Limb (tissue), 2 donors: ENCODE measurements at regions not wholly inside any gene's neighbourhood (a gene's known extent, or its start where the extent isn't known, plus 50 kb on each side); places are given as distances from the start of the nearest gene placed in this dataset.
"Not testable (repeated sequence)": the region's sequence is repeated elsewhere in the genome, so short reads cannot be mapped to it uniquely, and the experiment has no call there.

ENCODE experiments used
- DNase-seq, 2 donors: peaks; one replicate each; pipeline ENCODE4 v3.0.0-alpha.2; 2016; ENCODE audit errors: extremely low spot score in 2 of 2

DNA sequence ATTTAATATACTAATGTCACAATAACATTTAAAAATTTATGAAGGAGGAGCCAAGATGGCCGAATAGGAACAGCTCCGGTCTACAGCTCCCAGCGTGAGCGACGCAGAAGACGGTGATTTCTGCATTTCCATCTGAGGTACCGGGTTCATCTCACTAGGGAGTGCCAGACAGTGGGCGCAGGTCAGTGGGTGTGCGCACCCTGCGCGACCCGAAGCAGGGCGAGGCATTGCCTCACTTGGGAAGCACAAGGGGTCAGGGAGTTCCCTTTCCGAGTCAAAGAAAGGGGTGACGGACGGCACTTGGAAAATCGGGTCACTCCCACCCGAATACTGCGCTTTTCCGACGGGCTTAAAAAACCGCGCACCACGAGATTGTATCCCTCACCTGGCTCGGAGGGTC is 225.7 kb upstream of the MDGA2 start:
- not testable (repeated sequence) for DNase-seq

DNA sequence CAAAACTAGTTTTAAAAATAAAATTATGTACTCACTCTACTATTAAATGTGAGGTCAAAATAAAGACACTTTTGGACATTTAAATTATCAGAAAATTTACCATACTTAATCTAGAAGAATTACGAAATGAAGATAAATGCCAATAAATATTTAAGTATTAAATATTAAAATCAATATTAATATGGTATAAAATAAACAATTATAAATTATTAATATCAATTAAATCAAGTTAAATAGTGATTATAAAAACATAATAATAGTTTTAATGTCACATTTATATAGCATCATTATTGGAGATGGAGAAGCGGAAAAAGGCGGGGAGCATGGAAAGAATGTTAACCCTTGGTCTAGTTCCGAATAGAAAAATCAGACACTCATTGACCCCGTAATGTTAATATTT is 224.3 kb upstream of the MDGA2 start:
- DNase-seq, result no peak

DNA sequence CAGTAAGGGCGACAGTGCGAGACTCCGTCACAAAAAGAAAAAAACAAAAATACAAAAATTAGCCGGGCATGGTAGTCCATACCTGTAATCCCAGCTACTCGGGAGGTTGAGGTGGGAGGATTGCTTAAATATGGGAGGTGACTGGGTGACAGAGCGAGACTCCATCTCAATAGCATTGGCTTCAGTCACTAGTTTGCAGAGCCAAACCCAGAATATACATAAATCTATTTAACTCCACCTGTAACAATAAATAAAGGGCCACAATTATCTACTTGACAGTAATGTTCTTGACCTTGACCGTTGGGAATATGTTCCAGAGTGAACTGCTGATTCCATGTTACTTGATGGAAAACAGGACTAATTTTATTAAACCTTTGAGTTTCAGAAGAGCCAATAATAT is 198.9 kb upstream of the MDGA2 start:
- no peak for DNase-seq

DNA sequence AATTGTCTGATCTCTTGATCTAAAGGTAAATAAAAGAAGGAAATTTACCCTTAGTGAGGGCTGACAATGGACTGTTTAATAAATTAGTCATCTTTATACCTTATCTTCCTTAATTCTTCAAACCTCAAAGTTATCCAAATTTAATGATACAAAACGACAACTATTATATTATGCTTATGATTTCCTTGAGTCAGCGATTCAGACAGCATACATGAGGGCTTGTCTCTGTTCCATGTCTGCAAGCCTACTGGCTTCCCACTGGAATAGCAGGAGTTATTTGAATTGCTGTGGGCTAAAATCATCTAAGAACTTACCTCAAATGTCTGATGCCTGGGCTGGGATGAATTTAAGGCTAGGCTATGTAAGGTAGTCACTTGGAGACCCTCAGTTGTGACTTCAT is 197.2 kb upstream of the MDGA2 start:
- no peak for DNase-seq

DNA sequence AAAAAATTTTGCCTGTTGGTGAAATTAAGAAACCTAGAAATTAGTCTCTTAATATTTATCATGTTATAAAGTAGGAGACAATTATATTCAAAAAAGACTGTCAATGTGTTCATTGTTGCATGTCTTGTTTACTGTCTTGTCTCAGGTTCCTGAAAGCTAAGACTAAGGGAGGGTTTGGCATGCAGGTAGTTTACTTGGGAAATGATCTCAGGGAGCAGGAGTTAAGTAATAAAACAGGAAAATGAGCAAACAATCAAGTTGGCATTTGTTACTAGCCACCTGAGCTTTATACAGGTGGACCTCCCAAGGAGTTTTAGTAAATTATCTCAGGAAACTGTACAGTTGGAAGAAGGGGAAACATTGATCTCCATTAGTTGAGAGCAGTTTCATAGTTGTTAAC is 188.0 kb upstream of the MDGA2 start:
- DNase-seq, result no peak

DNA sequence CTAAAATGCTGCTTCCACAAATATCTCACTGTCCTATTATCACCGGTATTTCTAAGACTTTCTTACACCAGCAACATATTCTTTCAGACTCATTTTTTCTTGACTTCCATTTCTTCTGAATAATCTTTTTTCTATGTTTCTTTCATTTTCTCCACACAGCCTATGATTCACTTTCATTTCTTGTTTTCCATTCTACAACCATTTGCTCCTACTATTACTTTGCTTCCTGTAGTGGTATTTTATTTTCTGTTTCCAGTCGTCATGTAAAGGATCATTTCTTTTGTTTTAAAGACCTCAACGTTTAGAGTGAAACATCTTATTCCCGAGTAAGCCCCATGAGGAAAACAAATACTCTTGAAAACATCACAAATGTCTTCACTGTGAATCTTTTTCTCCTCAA is 182.2 kb upstream of the MDGA2 start:
- DNase-seq, result no peak

DNA sequence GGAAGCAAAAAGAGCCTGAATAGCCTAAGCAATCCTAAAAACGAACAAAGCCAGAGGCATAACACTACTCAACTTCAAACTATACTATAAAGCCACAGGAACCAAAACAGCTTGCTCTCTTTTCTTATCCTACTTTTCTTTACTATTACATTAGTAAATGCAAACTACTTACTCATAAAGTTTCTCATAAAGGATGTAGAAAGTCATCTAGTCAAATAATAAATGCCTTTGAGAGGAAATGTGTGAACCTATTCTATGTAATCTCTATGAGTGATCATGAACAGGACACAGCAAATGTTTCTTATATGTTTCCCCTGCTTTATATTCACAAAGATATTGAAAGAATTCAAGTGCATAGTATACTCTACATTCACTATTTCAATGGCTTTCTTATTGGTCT is 176.9 kb upstream of the MDGA2 start:
- DNase-seq, result no peak

DNA sequence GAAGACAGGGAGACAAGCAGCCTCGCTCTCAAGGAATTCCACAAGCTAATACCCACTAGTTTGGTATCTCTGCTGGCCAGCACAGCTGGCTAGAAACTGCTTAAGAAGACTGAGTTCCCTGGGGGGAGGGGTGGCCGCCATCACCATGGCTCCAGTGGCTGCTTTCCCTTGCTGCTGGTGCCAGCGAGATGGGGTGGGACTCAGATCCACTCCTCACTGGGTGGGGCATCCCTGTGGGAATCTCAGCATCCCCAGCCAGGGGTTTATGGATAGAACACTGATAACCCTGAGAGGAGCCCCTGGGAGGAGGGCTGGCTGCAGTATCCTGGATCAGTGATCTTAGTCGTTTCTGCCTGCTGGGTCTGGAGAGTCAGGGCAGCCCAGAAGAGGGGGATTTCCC is 170.6 kb upstream of the MDGA2 start:
- no peak for DNase-seq

DNA sequence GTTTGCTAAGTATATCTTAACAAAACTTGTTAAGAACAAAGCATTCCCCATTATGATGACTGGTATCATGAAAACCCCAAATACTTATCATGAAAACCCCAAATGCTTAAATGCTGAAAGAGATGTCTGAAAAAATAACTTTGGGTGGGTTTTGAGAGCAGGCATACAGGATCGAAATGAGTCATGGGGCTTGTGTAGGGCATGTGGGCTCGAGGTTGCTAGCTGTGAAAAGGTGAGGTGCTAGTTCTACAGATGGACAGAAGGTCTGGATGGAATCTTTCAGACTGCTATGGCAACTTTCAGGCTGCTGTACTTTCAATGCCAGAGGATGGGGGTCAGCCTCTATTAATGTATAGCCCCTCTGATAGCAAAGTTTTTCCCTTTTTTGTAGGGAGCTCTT is 167.8 kb upstream of the MDGA2 start:
- no peak for DNase-seq

DNA sequence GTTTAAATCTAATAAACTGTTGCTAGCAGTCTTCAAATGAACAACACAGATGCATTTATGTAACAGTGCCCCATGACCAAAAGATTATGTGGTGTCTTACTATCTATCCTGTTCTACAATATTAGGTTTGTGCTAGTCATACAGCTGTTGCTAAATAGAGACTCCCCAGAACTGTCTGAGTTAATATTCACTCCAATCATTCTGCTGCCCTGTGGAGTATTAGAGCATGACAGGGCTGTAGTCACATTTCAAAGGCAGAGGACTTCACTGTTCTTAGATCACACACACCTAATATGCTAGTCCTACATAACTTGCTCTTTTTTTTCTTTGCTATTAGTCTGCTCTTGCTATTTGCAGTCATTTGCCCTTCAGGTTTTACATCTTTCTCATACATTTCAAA is 157.6 kb upstream of the MDGA2 start:
- no peak for DNase-seq

DNA sequence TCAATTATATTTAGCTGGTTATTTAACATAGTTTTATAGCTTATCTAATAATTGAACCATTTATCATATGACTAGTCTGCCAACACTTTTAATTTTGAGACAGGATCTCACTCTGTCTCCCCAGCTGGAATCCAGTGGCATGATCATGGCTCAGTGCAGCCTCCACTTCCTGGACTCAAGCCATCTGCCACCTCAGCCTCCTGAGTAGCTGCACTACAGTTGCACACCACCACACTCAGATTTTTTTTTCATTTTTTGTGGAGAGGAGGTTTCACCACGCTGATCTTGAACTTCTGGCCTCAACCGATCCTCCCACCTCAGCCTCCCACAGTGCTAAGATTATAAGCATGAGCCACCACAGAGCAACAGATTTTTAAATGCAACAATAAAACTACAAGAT is 151.4 kb upstream of the MDGA2 start:
- no peak for DNase-seq

DNA sequence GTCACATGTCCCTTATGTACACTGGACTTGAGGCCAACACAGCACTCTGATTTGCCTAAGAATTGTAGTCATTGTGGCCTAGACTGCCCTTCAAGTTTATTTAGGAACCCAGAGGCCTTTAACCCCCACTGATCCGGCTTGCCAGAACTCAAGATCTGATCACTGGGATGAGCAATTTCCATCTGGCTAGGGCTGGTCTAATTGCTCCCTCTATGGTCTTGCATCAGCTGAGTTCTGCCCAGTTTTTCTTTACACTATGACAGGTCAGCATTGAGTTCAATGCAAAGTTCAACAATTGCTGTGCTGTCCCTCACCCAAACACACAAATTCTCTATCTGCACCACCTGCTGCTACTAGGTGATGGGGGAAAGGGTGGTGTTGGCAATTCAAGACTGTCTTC is 146.9 kb upstream of the MDGA2 start:
- no peak for DNase-seq

DNA sequence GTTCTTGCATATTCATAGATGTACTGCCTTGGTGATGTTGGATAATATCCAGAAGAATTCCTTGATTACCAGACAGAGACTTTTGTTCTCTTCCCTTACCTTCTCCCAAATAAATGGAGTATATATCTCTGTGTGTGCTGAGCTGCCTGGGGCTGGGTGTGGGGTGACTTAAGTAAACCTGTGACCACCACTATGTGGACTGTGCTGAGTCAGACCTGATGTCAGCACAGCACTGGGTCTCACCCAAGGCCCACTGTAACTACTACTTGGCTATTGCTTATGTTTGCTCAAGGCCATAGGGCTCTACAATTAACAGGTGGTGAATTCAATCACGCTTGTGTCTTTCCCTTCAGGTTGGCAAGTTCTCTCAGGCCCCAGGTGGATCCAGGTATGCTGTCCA is 145.7 kb upstream of the MDGA2 start:
- no peak for DNase-seq

DNA sequence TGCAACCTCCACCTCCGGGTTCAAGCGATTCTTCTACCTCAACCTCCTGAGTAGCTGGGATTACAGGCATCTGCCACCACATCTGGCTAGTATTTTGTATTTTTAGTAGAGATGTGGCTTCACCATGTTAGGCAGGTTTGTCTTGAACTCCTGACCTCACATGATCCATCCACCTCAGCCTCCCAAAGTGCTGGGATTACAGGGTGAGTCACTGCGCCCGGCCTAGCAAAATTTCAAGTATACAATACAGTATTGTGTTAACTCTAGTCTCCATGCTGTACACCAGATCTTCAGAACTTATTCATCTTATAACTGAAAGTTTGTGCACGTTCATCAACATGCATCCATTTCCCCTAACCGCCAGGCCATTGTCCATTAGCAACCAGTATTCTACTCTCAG is 115.1 kb upstream of the MDGA2 start:
- no peak for DNase-seq

DNA sequence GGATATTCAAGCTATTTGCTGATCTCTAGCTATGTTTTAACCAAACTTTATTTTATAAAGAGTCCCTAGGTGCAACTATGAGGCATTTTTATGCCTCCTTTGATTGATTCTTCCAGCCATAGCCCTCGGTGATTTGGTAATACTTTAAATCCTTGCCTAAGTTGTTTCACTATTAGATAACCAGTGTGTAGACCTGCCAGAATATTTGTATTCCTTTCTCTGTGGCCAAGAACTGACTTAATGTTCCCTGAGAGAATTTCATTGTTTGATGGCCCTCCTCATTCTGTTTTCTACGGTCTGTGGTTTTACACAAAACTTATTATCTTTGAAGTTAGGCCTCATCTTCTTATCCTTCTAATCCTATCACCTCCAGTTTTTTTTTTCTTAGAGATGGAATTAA is 109.7 kb upstream of the MDGA2 start:
- DNase-seq, result no peak

DNA sequence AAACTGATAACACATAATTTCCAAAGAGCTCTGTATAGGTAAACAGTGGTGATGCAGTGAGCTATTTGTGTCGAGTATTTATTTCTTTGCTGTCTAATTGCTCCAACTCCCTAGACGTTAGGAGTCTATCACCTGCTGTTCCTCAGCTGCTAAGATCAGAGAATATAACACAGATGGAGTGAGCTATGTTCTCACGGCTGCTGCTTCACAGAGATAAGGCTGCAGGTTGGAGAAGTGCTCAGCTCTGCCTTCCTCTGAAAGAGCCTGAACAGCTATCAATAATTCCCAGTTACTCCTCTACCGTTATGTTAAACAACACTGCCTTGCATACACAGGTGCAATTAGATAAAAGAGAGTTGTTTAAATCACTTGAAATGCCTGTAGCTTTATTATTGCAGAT is 103.2 kb upstream of the MDGA2 start:
- DNase-seq, result no peak

DNA sequence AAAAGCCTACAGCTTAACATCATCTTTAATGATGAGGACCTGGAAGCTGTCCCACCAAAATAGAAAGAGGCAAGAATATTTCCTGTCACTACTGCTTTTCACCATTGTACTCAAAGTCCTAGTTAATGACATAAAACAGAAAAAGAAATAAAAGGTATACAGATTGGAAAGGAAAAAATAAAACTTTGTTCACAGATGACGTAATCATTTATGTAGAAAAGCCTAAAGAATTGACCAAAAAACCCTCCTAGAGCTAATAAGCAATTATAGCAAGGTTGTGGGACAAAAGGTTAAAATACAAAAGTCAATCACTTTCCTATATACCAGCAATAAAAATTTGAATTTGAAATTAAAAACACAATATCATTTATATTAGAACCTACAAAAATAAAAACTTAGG is 97.2 kb upstream of the MDGA2 start:
- DNase-seq, result no peak

DNA sequence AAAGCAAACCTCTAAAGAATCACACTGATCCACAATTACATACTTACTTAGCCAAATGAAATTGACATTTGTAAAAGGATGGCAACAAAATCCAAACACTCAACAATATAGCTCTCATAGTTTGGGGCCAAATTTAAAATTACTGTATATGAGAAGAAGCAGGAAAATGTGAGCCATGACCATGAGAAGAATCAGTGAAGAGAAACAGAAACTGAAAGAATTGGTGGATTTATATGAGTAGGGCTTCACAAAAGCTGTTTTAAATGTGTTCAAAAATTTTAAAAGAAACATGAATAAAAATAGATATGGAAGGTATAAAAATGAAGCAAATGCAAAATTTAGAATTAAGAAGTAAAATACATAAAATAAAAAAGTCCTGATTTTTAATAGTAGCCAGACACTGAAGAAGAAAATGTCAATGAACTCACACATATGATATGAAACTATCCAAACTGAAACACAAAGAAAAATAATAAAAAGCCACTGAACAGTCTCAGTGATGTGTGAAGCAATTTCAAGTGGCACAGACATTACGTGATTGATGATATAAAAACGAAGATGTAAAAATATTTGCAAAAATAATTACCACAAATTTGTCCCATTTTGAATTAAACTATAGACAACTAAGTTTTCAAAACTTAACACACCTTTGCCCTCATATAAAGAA is 87.9 kb upstream of the MDGA2 start:
- no peak for DNase-seq

DNA sequence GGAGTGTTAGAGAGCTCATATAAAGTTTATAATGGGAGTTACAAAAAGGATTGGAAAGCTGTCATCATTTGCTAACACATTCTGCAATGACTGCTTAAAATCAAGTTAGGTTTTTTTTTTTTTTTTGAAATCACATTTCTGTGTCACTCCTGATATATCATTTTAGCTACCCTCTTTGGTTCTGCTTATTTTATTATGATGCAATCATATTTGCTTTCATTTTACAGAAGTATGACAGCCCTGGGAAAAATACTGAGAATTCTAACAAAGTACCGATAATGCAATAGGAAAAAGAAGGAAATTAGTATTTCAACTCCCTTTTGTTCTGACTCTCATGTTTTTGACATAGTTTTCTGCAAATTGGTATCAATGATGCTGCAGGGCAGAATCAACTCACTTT is 71.6 kb upstream of the MDGA2 start:
- DNase-seq, result no peak

DNA sequence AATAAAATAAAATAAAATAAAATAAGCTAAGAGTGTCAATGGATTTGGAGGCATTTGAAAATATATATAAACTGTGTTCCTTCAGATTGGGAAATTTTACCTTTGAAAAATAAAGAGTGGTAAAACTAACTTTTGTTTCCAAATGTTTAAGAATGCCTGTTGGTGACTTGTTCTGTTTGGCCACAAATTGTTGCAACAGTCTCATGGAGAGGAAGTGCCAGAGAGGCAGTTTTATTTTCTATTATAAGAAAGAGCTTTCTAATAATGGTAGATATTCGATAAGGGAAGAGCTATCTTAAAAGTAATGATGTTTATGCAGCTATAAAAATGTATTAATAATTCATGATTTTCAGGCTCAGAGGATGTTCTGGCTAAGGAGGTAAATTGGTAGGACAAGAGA is 68.8 kb upstream of the MDGA2 start:
- no peak for DNase-seq

DNA sequence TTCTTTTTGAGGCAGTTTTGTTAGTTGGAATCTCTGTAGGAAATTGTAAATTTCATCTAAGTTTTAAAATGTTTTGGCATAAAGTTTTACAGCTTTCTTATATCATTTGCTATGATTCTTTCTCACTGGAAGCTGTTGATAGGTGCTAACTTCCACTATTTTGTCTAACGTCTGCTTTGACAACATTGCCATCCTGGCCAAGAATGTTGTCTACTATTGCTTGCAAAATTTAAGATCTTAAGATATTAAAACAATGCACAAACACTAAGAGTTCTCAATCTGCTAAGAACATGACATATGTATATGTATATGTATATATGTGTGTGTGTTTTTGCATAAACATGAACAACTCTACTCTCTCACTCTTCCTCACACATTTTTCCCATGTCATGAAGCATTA is 64.1 kb upstream of the MDGA2 start:
- no peak for DNase-seq

DNA sequence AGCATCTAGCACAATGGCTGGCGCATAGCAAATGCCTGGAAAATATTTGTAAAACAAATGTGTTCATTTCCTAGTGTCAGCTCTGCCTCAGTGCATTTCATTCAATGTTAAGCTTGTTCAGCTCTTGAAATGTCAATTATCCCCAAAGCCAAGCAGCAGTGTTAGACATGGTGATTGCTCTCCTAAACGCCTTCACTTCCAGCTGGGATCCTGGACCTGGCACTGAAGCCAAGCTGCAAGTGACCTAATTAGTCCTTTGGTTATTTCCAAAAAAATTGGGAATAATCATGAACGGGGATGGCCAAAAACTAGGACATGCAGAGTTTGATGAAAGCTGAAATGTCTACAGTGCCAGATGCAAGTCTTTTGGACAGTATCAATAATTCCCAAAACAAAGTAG is 54.9 kb upstream of the MDGA2 start:
- no peak for DNase-seq
